ENCODE measurements at regions not wholly inside any gene's neighbourhood (a gene's known extent, or its start where the extent isn't known, plus 50 kb on each side); places are given as distances from the start of the nearest gene placed in this dataset.

- TF ChIP-seq SP1 (CRISPR knock-in tag; IDR thresholded peaks at IDR 0.05) (no peak), ZBTB7A (IDR thresholded peaks at IDR 0.05; ENCODE audit: borderline replicate concordance, control insufficient read depth, low read depth, low read length) (no peak), ZNF644 (tag; IDR thresholded peaks at IDR 0.05; ENCODE audit: low read depth) (no peak), EZH2 (IDR thresholded peaks at IDR 0.05; ENCODE audit: borderline replicate concordance, low read depth, low read length) (no peak), CTCF (IDR thresholded peaks at IDR 0.05 in 2 of 3, conservative IDR thresholded peaks at IDR 0.05 in 1 of 3; ENCODE audit: insufficient read depth in 2 of 3, low read depth in 1 of 3, low read length in 3 of 3) (no peak), NR2F6 (CRISPR knock-in tag; IDR thresholded peaks at IDR 0.05) (no peak), CEBPB (tag; IDR thresholded peaks at IDR 0.05) (no peak)
Measured at GRCh38 chr9:135345775-135346433, 133.7 kb upstream of the PPP1R26 start.

Data from K562 (cell line).